Ishikawa (cell line): ENCODE measurements at regions not wholly inside any gene's neighbourhood (a gene's known extent, or its start where the extent isn't known, plus 50 kb on each side); places are given as distances from the start of the nearest gene placed in this dataset.

ENCODE experiments used
- CEBPB ChIP-seq: IDR thresholded peaks from 2 replicates; pipeline ENCODE4 v1.6.1; 2012
- CREB1 ChIP-seq: IDR thresholded peaks from 2 replicates; pipeline ENCODE4 v1.6.1; 2012; ENCODE audit warnings: low read depth
- EGR1 ChIP-seq: IDR thresholded peaks from 2 replicates; pipeline ENCODE4 v1.6.1; 2012
- EP300 ChIP-seq: IDR thresholded peaks from 2 replicates; pipeline ENCODE4 v1.6.1; 2012; ENCODE audit warnings: borderline replicate concordance
- FOXM1 ChIP-seq: IDR thresholded peaks from 2 replicates; pipeline ENCODE4 v1.6.1; 2012; ENCODE audit warnings: low read depth, borderline replicate concordance
- NFIC ChIP-seq: IDR thresholded peaks from 2 replicates; pipeline ENCODE4 v1.6.1; 2012
- RAD21 ChIP-seq: IDR thresholded peaks from 2 replicates; pipeline ENCODE4 v1.6.1; 2012; ENCODE audit warnings: low read depth
- TAF1 ChIP-seq: IDR thresholded peaks from 2 replicates; pipeline ENCODE4 v1.6.1; 2012; ENCODE audit warnings: low read depth, mild to moderate bottlenecking
- TCF12 ChIP-seq: IDR thresholded peaks from 2 replicates; pipeline ENCODE4 v1.6.1; 2012; ENCODE audit warnings: low read depth
- TEAD4 ChIP-seq: IDR thresholded peaks from 2 replicates; pipeline ENCODE4 v1.6.1; 2012
- YY1 ChIP-seq: IDR thresholded peaks from 2 replicates; pipeline ENCODE4 v1.6.1; 2012; ENCODE audit warnings: low read depth
- ZBTB7A ChIP-seq: IDR thresholded peaks from 2 replicates; pipeline ENCODE4 v1.6.1; 2012; ENCODE audit warnings: low read depth
- TF ChIP-seq, protein P1 (sequence below): IDR thresholded peaks from 2 replicates; pipeline ENCODE4 v1.6.1; 2012; ENCODE audit warnings: low read depth, mild to moderate bottlenecking
- TF ChIP-seq, protein P2 (sequence below): IDR thresholded peaks from 2 replicates; pipeline ENCODE4 v1.6.1; 2012
- TF ChIP-seq, protein P3 (sequence below): IDR thresholded peaks from 2 replicates; pipeline ENCODE4 v1.6.1; 2012

DNA sequence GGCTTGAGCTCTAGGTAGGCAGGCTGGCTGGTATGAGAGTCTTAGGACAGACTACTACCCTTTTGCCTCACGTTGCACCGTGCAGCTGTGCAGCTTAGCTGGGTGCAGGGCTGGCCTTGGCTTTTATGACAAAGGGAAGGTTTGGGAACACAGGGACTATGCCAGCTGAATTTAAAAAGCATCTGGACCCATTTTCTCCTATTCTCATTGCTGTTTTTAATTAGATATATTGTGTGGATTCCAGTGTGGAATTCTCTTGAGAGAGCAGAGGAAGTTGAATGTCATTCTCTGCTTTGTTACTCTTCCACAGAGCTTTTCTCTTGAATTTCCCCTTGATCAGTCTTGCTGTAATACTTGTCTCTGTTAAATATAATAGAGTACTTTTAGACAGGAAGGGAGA lies 192.7 kb downstream of the ZNF330 start:
- TF ChIP-seq EGR1 (no peak), EP300 (no peak), TCF12 (no peak), NFIC (no peak), CREB1 (no peak), RAD21 (no peak), YY1 (no peak), FOXM1 (no peak), CEBPB (no peak), TEAD4 (no peak), ZBTB7A (no peak), TAF1 (no peak)
- TF ChIP-seq, protein P1, sequence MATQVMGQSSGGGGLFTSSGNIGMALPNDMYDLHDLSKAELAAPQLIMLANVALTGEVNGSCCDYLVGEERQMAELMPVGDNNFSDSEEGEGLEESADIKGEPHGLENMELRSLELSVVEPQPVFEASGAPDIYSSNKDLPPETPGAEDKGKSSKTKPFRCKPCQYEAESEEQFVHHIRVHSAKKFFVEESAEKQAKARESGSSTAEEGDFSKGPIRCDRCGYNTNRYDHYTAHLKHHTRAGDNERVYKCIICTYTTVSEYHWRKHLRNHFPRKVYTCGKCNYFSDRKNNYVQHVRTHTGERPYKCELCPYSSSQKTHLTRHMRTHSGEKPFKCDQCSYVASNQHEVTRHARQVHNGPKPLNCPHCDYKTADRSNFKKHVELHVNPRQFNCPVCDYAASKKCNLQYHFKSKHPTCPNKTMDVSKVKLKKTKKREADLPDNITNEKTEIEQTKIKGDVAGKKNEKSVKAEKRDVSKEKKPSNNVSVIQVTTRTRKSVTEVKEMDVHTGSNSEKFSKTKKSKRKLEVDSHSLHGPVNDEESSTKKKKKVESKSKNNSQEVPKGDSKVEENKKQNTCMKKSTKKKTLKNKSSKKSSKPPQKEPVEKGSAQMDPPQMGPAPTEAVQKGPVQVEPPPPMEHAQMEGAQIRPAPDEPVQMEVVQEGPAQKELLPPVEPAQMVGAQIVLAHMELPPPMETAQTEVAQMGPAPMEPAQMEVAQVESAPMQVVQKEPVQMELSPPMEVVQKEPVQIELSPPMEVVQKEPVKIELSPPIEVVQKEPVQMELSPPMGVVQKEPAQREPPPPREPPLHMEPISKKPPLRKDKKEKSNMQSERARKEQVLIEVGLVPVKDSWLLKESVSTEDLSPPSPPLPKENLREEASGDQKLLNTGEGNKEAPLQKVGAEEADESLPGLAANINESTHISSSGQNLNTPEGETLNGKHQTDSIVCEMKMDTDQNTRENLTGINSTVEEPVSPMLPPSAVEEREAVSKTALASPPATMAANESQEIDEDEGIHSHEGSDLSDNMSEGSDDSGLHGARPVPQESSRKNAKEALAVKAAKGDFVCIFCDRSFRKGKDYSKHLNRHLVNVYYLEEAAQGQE = no peak
- TF ChIP-seq, protein P2, sequence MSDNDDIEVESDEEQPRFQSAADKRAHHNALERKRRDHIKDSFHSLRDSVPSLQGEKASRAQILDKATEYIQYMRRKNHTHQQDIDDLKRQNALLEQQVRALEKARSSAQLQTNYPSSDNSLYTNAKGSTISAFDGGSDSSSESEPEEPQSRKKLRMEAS = no peak
- TF ChIP-seq, protein P3, sequence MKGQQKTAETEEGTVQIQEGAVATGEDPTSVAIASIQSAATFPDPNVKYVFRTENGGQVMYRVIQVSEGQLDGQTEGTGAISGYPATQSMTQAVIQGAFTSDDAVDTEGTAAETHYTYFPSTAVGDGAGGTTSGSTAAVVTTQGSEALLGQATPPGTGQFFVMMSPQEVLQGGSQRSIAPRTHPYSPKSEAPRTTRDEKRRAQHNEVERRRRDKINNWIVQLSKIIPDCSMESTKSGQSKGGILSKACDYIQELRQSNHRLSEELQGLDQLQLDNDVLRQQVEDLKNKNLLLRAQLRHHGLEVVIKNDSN = no peak

DNA sequence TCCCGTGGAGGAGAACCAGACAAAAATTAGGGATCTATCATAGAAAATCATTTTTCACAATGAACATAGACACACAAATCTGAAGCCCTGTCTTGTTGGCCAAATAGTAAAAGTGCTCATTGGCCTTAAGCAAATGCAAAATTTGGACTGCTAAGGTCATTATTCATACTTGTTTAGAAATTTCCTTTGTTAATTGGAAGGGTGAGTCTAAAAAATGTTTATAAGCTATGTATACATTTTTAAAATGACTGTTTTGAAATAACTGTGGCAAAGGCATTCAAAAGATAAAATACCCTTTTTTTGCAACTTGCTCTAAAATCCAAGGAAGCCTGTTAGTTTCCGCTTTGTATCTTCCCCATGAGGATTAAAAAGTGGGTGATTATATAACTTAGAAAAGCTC lies 195.0 kb downstream of the ZNF330 start:
- TF ChIP-seq TEAD4 (no peak), TCF12 (no peak), ZBTB7A (no peak), CEBPB (no peak), YY1 (no peak), CREB1 (no peak), EGR1 (no peak), RAD21 (no peak), NFIC (no peak), EP300 (no peak), FOXM1 (no peak), TAF1 (no peak)
- TF ChIP-seq, protein P2 = no peak
- TF ChIP-seq, protein P1 = no peak
- TF ChIP-seq, protein P3 = no peak

DNA sequence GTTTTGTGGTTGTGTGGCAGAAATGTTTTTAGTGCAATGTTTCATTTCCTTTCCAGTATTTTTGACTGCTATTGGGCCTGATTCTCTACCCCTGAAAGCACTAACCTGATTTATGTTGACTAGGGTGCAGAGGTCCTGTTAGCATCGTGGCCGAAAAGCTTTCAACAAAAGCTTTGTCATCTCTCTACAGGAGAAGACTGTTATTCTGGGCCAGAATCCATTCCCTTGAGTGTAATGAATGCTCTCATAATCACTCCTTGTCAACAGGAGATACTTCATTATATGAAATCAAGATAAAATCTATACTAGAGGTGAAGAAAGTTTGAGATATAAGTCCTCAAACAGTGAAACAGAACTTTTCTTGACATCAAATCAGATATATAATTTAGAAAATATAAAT lies 195.5 kb downstream of the ZNF330 start:
- TF ChIP-seq TAF1 (no peak), CREB1 (no peak), CEBPB (no peak), ZBTB7A (no peak), RAD21 (no peak), NFIC (no peak)
- TF ChIP-seq, protein P2 = no peak

DNA sequence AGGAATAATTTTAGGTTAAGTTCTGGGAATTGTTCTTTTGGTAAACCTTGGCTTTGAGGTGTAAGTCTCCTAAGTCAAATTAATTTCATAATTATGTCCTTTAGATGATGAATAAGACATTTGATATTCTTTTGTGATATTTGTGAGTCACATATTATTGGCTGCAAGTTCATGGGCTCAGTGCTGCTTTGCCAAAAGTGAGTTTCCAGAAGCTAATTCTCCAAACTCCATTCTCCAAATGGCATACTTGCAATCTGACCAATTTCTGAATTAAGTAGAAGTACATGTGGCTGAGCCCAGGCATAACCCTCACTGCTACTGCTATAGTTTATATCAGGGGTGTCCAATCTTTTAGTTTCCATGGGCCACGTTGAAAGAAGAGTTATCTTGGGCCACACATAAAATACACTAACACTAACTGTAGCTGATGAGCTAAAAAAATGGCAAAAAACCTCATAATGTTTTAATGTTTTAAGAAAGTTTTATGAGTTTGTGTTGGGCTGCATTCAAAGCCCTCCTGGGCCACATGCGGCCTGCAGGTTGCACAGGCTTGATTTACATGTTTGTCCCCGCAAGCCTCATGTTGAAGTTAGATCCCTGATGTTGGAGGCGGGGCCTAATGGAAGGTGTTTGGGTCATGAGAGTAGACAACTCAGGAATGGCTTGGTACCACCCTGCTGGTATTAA lies 196.1 kb downstream of the ZNF330 start:
- TF ChIP-seq, protein P1 = no peak

DNA sequence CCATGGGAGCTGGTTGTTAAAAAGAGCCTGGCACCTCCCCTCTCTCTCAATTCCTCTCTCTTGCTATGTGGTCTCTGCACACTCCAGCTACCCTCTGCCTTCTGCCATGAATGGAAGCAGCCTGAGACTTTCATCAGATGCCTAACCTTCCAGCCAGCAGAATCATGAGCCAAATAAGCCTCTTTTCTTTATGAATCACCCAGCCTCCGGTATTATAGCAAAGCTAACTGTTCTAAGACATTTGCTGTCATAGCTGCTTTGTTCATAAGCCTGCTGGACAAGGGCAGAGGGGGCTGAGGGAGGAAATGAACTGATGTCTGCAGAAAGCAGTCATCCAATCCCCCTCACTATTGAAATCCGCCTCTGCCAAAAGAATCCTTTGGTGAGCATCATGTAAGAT lies 196.7 kb downstream of the ZNF330 start:
- TF ChIP-seq TAF1 (no peak), EP300 (no peak), YY1 (no peak), TCF12 (no peak)
